ENCODE measurements at regions not wholly inside any gene's neighbourhood (a gene's known extent, or its start where the extent isn't known, plus 50 kb on each side); places are given as distances from the start of the nearest gene placed in this dataset.

GRCh38 chr18:77444385-77444784, 194.7 kb downstream of the GALR1 start:
- H3K27me3 Mint-ChIP-seq (ENCODE audit: low read depth): peaks cover 3% of the 10 kb centered on the region
- no peak for DNase-seq (ENCODE audit: low spot score)
- H3K27ac Mint-ChIP-seq: no peak overlapping the region
- no peaks in the 10 kb centered on the region for H3K4me1 Mint-ChIP-seq (ENCODE audit: low read depth)
- H3K9me3 Mint-ChIP-seq: no peaks in the 10 kb centered on the region
- H3K4me3 Mint-ChIP-seq: no peak overlapping the region
- H3K36me3 Mint-ChIP-seq (ENCODE audit: low read depth): no peaks in the 10 kb centered on the region

GRCh38 chr18:77448046-77448445, 198.4 kb downstream of the GALR1 start:
- no peaks in the 10 kb centered on the region for H3K27me3 Mint-ChIP-seq (ENCODE audit: low read depth)
- H3K4me1 Mint-ChIP-seq (ENCODE audit: low read depth): no peaks in the 10 kb centered on the region
- H3K9me3 Mint-ChIP-seq: no peaks in the 10 kb centered on the region
- H3K4me3 Mint-ChIP-seq: no peak overlapping the region
- H3K27ac Mint-ChIP-seq: no peak overlapping the region
- no peaks in the 10 kb centered on the region for H3K36me3 Mint-ChIP-seq (ENCODE audit: low read depth)
- no peak for DNase-seq (ENCODE audit: low spot score)

GRCh38 chr18:77455004-77455403, 205.4 kb downstream of the GALR1 start:
- no peak for DNase-seq (ENCODE audit: low spot score)
- Mint-ChIP-seq H3K4me3 (no peak overlapping the region), H3K9me3 (no peaks in the 10 kb centered on the region), H3K36me3 (ENCODE audit: low read depth) (no peaks in the 10 kb centered on the region), H3K4me1 (ENCODE audit: low read depth) (no peaks in the 10 kb centered on the region), H3K27me3 (ENCODE audit: low read depth) (no peaks in the 10 kb centered on the region), H3K27ac (no peak overlapping the region)

GRCh38 chr18:77457681-77458080, 208.0 kb downstream of the GALR1 start:
- Mint-ChIP-seq H3K9me3 (no peaks in the 10 kb centered on the region), H3K4me1 (ENCODE audit: low read depth) (no peaks in the 10 kb centered on the region), H3K36me3 (ENCODE audit: low read depth) (no peaks in the 10 kb centered on the region), H3K4me3 (no peak overlapping the region), H3K27me3 (ENCODE audit: low read depth) (no peaks in the 10 kb centered on the region), H3K27ac (no peak overlapping the region)
- no peak for DNase-seq (ENCODE audit: low spot score)

GRCh38 chr18:77461062-77461688, 211.5 kb downstream of the GALR1 start:
- H3K9me3 Mint-ChIP-seq: no peaks in the 10 kb centered on the region
- no peak overlapping the region for H3K4me3 Mint-ChIP-seq
- DNase-seq (ENCODE audit: low spot score): no peak
- no peaks in the 10 kb centered on the region for H3K4me1 Mint-ChIP-seq (ENCODE audit: low read depth)
- no peak overlapping the region for H3K27ac Mint-ChIP-seq
- H3K27me3 Mint-ChIP-seq (ENCODE audit: low read depth): no peaks in the 10 kb centered on the region
- H3K36me3 Mint-ChIP-seq (ENCODE audit: low read depth): no peaks in the 10 kb centered on the region

GRCh38 chr18:77464917-77465316, 215.3 kb downstream of the GALR1 start:
- Mint-ChIP-seq H3K36me3 (ENCODE audit: low read depth) (no peaks in the 10 kb centered on the region), H3K27ac (no peak overlapping the region), H3K4me3 (no peak overlapping the region), H3K9me3 (no peaks in the 10 kb centered on the region), H3K4me1 (ENCODE audit: low read depth) (no peaks in the 10 kb centered on the region), H3K27me3 (ENCODE audit: low read depth) (no peaks in the 10 kb centered on the region)
- no peak for DNase-seq (ENCODE audit: low spot score)

- Mint-ChIP-seq H3K4me3 (no peak overlapping the region), H3K9me3 (no peaks in the 10 kb centered on the region), H3K4me1 (ENCODE audit: low read depth) (no peaks in the 10 kb centered on the region), H3K27ac (no peak overlapping the region), H3K36me3 (ENCODE audit: low read depth) (no peaks in the 10 kb centered on the region), H3K27me3 (ENCODE audit: low read depth) (no peaks in the 10 kb centered on the region)
- DNase-seq (ENCODE audit: low spot score): no peak
These were observed 217.2 kb downstream of the GALR1 start for GRCh38 chr18:77466890-77467289.

- Mint-ChIP-seq H3K9me3 (no peaks in the 10 kb centered on the region), H3K4me1 (ENCODE audit: low read depth) (no peaks in the 10 kb centered on the region), H3K27ac (no peak overlapping the region), H3K36me3 (ENCODE audit: low read depth) (no peaks in the 10 kb centered on the region), H3K27me3 (ENCODE audit: low read depth) (no peaks in the 10 kb centered on the region), H3K4me3 (no peak overlapping the region)
- DNase-seq (ENCODE audit: low spot score): no peak
These were observed 219.5 kb downstream of the GALR1 start for GRCh38 chr18:77469131-77469530.

GRCh38 chr18:77470569-77471413, 221.1 kb downstream of the GALR1 start:
- Mint-ChIP-seq H3K4me1 (ENCODE audit: low read depth) (no peaks in the 10 kb centered on the region), H3K27ac (no peak overlapping the region), H3K36me3 (ENCODE audit: low read depth) (no peaks in the 10 kb centered on the region), H3K27me3 (ENCODE audit: low read depth) (peaks cover 2% of the 10 kb centered on the region), H3K4me3 (no peak overlapping the region), H3K9me3 (no peaks in the 10 kb centered on the region)
- no peak for DNase-seq (ENCODE audit: low spot score)

- no peak overlapping the region for H3K4me3 Mint-ChIP-seq
- H3K4me1 Mint-ChIP-seq (ENCODE audit: low read depth): no peaks in the 10 kb centered on the region
- H3K36me3 Mint-ChIP-seq (ENCODE audit: low read depth): no peaks in the 10 kb centered on the region
- H3K27me3 Mint-ChIP-seq (ENCODE audit: low read depth): peaks cover 2% of the 10 kb centered on the region
- H3K27ac Mint-ChIP-seq: no peak overlapping the region
- H3K9me3 Mint-ChIP-seq: no peaks in the 10 kb centered on the region
- no peak for DNase-seq (ENCODE audit: low spot score)
These were observed 222.9 kb downstream of the GALR1 start for GRCh38 chr18:77472509-77472908.

GRCh38 chr18:77478646-77479442, 229.2 kb downstream of the GALR1 start:
- no peak for DNase-seq (ENCODE audit: low spot score)
- Mint-ChIP-seq H3K36me3 (ENCODE audit: low read depth) (no peaks in the 10 kb centered on the region), H3K4me1 (ENCODE audit: low read depth) (no peaks in the 10 kb centered on the region), H3K9me3 (no peaks in the 10 kb centered on the region), H3K27me3 (ENCODE audit: low read depth) (peaks cover 2% of the 10 kb centered on the region), H3K27ac (no peak overlapping the region), H3K4me3 (no peak overlapping the region)

GRCh38 chr18:77481541-77481940, 231.9 kb downstream of the GALR1 start:
- no peaks in the 10 kb centered on the region for H3K4me1 Mint-ChIP-seq (ENCODE audit: low read depth)
- no peaks in the 10 kb centered on the region for H3K36me3 Mint-ChIP-seq (ENCODE audit: low read depth)
- no peak overlapping the region for H3K4me3 Mint-ChIP-seq
- no peaks in the 10 kb centered on the region for H3K9me3 Mint-ChIP-seq
- no peak for DNase-seq (ENCODE audit: low spot score)
- H3K27ac Mint-ChIP-seq: no peak overlapping the region
- no peaks in the 10 kb centered on the region for H3K27me3 Mint-ChIP-seq (ENCODE audit: low read depth)

- no peak overlapping the region for H3K27ac Mint-ChIP-seq
- DNase-seq (ENCODE audit: low spot score): no peak
- no peaks in the 10 kb centered on the region for H3K9me3 Mint-ChIP-seq
- no peak overlapping the region for H3K4me3 Mint-ChIP-seq
- no peaks in the 10 kb centered on the region for H3K36me3 Mint-ChIP-seq (ENCODE audit: low read depth)
- no peaks in the 10 kb centered on the region for H3K27me3 Mint-ChIP-seq (ENCODE audit: low read depth)
- H3K4me1 Mint-ChIP-seq (ENCODE audit: low read depth): no peaks in the 10 kb centered on the region
These were observed 232.8 kb downstream of the GALR1 start for GRCh38 chr18:77482190-77483085.
